Ovary (tissue), 7 donors: ENCODE measurements at regions not wholly inside any gene's neighbourhood (a gene's known extent, or its start where the extent isn't known, plus 50 kb on each side); places are given as distances from the start of the nearest gene placed in this dataset.

Experiments used
- DNase-seq, 5 donors: peaks; one replicate each; pipeline ENCODE4 v3.0.0-alpha.2; 2019 to 2020
- H3K27ac ChIP-seq, 2 donors: fragments of 200-600 bp; one replicate each; pipeline versions ENCODE4 v1.5.1 to v1.8.0; 2019 to 2022
- H3K27me3 ChIP-seq: fragments of 200-600 bp; one replicate; pipeline ENCODE4 v1.8.0; 2022
- H3K36me3 ChIP-seq: fragments of 200-600 bp; sonication (generic); one replicate; pipeline ENCODE4 v1.5.1; 2019
- H3K4me1 ChIP-seq: one replicate; pipeline ENCODE4 v1.8.1; 2013; ENCODE audit warnings: mild to moderate bottlenecking, moderate library complexity; ENCODE audit not compliant: insufficient read depth
- H3K4me3 ChIP-seq: fragments of 200-600 bp; sonication (generic); one replicate; pipeline ENCODE4 v1.5.1; 2017
- H3K9me3 ChIP-seq, 2 donors: fragments of 200-600 bp in 1 of 2; sonication (generic) in 1 of 2; one replicate each; pipeline versions ENCODE4 v1.5.1 to v1.8.1; 2013 to 2019; ENCODE audit warnings: mild to moderate bottlenecking in 1 of 2, moderate library complexity in 1 of 2
- CTCF ChIP-seq, 3 donors: fragments of 450-650 bp in 2 of 3; fragments of 200-600 bp in 1 of 3; IDR thresholded peaks; one replicate each; pipeline versions ENCODE4 v1.5.1 to v1.8.0; 2016 to 2022; ENCODE audit warnings: antibody characterized with exemption in 3 of 3, mild to moderate bottlenecking in 1 of 3
- EP300 ChIP-seq: sonication (generic); formaldehyde crosslinking; IDR thresholded peaks from one replicate; pipeline ENCODE4 v1.6.1; 2017; ENCODE audit warnings: antibody characterized with exemption
- POLR2A ChIP-seq: fragments of 450-650 bp; IDR thresholded peaks from one replicate; pipeline ENCODE4 v1.6.1; 2017; ENCODE audit warnings: antibody characterized with exemption, mild to moderate bottlenecking, moderate library complexity
- WGBS, 3 donors: extraction: QIAGEN DNeasy Blood & Tissue Kit in 1 of 3; methylation state at CpG; one replicate each; pipeline versions ENCODE4 v1.1.5 to v1.1.7; 2013 to 2017; 5-methylcytosine and 5-hydroxymethylcytosine counted together
- intact Hi-C, 4 donors: fragments of 100-400 bp; cut with DNase I; formaldehyde crosslinking; loops; one replicate each; pipeline versions ENCODE4 v1.11.0 to v1.15.1; 2022 to 2023
- donor health status: DM: no; HTN: no; CAD: no; lungs with moderate emphysema.
- donor health status: DM: no; HTN: no; CAD: no.
- donor health status: Bipolar disorder and iron deficiency.
- donor health status: DM: no; HTN: no; CAD: no.
- donor health status: DM: yes; HTN: yes; CAD: no.

GRCh38 chr14:71538938-71539649 lies 393.1 kb upstream of the RGS6 start:
- TF ChIP-seq POLR2A = no peak
- no peak for TF ChIP-seq EP300
- TF ChIP-seq CTCF (IDR thresholded peaks at IDR 0.05) = no peak
- DNase-seq = no peak
- peaks cover 6% of the 10 kb centered on the region for H3K4me1 ChIP-seq
- no peaks in the 10 kb centered on the region for H3K27me3 ChIP-seq
- WGBS, 3 donors = 6 to 10% (median 8%) methylated on average over 4 of the region's 4 CpGs
- no peak overlapping the region for H3K27ac ChIP-seq
- H3K4me3 ChIP-seq = no peak overlapping the region
- intact Hi-C loops = loop anchor here in 1 of 4 donors (10.0 kb wide), 1 partner anchor 394 kb away; no protein-coding TSS in a partner anchor
- no peaks in the 10 kb centered on the region for H3K36me3 ChIP-seq
- no peaks in the 10 kb centered on the region for H3K9me3 ChIP-seq

- no peaks in the 10 kb centered on the region for H3K27me3 ChIP-seq
- WGBS, 3 donors = 67 to 75% (median 74%) methylated on average over 8 of the region's 8 CpGs
- intact Hi-C loops = loop anchor here in 1 of 4 donors (10.0 kb wide), 1 partner anchor 395 kb away; no protein-coding TSS in a partner anchor
- H3K9me3 ChIP-seq = no peaks in the 10 kb centered on the region
- H3K36me3 ChIP-seq = no peaks in the 10 kb centered on the region
- TF ChIP-seq CTCF (IDR thresholded peaks at IDR 0.05) (no peak), POLR2A (no peak), EP300 (no peak)
- peaks cover 6% of the 10 kb centered on the region for H3K4me1 ChIP-seq
- no peak for DNase-seq
- H3K27ac ChIP-seq = no peak overlapping the region
- no peak overlapping the region for H3K4me3 ChIP-seq
These were observed 392.5 kb upstream of the RGS6 start for GRCh38 chr14:71539650-71540285.

GRCh38 chr14:71541271-71541670 lies 391.0 kb upstream of the RGS6 start:
- WGBS, 3 donors = 88 to 93% (median 88%) methylated on average over 3 of the region's 3 CpGs
- DNase-seq = no peak
- H3K4me3 ChIP-seq = no peak overlapping the region
- TF ChIP-seq POLR2A (no peak), CTCF (IDR thresholded peaks at IDR 0.05) (no peak), EP300 (no peak)
- intact Hi-C loops = no loop called here
- H3K27me3 ChIP-seq = no peaks in the 10 kb centered on the region
- no peaks in the 10 kb centered on the region for H3K9me3 ChIP-seq
- H3K4me1 ChIP-seq = peaks cover 6% of the 10 kb centered on the region
- no peaks in the 10 kb centered on the region for H3K36me3 ChIP-seq
- H3K27ac ChIP-seq = no peak overlapping the region

GRCh38 chr14:71541973-71542690 lies 390.1 kb upstream of the RGS6 start:
- H3K4me1 ChIP-seq = peaks cover 4% of the 10 kb centered on the region
- DNase-seq = no peak
- WGBS, 3 donors = 85 to 88% (median 86%) methylated on average over 5 of the region's 5 CpGs
- no peaks in the 10 kb centered on the region for H3K36me3 ChIP-seq
- no peak overlapping the region for H3K4me3 ChIP-seq
- H3K27ac ChIP-seq = no peak overlapping the region
- H3K9me3 ChIP-seq = no peaks in the 10 kb centered on the region
- TF ChIP-seq EP300 (no peak), POLR2A (no peak), CTCF (IDR thresholded peaks at IDR 0.05) (no peak)
- intact Hi-C loops = no loop called here
- H3K27me3 ChIP-seq = no peaks in the 10 kb centered on the region
